ENCODE measurements at regions not wholly inside any gene's neighbourhood (a gene's known extent, or its start where the extent isn't known, plus 50 kb on each side); places are given as distances from the start of the nearest gene placed in this dataset.

DNA sequence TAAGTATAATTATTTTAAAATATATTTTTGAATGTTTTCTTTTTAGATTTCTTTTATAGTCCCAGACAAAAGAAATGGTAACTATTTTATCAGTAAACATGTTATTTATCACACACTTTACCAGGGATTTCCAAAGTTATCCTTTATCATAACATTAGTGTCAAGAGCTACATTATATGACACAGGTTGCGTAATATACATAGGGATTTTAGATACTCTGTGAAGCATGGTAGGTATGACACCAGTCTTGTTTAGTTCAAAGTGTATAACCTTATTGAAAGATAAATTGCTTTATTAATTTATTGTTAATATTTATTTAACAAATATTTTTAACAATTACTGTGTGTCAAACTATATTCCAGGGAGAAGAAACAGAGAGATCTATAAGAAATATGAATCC lies 163.3 kb upstream of the PABPC4L start:
- TF ChIP-seq, protein P1, sequence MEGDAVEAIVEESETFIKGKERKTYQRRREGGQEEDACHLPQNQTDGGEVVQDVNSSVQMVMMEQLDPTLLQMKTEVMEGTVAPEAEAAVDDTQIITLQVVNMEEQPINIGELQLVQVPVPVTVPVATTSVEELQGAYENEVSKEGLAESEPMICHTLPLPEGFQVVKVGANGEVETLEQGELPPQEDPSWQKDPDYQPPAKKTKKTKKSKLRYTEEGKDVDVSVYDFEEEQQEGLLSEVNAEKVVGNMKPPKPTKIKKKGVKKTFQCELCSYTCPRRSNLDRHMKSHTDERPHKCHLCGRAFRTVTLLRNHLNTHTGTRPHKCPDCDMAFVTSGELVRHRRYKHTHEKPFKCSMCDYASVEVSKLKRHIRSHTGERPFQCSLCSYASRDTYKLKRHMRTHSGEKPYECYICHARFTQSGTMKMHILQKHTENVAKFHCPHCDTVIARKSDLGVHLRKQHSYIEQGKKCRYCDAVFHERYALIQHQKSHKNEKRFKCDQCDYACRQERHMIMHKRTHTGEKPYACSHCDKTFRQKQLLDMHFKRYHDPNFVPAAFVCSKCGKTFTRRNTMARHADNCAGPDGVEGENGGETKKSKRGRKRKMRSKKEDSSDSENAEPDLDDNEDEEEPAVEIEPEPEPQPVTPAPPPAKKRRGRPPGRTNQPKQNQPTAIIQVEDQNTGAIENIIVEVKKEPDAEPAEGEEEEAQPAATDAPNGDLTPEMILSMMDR (conservative IDR thresholded peaks at IDR 0.05 in 1 of 2, IDR thresholded peaks at IDR 0.05 in 1 of 2; ENCODE audit: extremely low read depth in 1 of 2, insufficient read depth in 1 of 2, low read depth in 1 of 2, low read length in 2 of 2), result no peak
- no peak for TF ChIP-seq EZH2 (IDR thresholded peaks at IDR 0.05; ENCODE audit: borderline replicate concordance, low read length)

Data from mammary epithelial cell (primary cell).